SK-N-DZ (cell line): ENCODE measurements at regions not wholly inside any gene's neighbourhood (a gene's known extent, or its start where the extent isn't known, plus 50 kb on each side); places are given as distances from the start of the nearest gene placed in this dataset.
"Not testable (repeated sequence)": the region's sequence is repeated elsewhere in the genome, so short reads cannot be mapped to it uniquely, and the experiment has no call there.

Source experiments
- DNase-seq: peaks from one replicate; pipeline ENCODE4 v3.0.0-alpha.2; 2015; ENCODE audit warnings: low spot score

- no peak for DNase-seq
Measured at GRCh38 chr1:243996223-243996622, 54.9 kb upstream of the ZBTB18 start.

DNA sequence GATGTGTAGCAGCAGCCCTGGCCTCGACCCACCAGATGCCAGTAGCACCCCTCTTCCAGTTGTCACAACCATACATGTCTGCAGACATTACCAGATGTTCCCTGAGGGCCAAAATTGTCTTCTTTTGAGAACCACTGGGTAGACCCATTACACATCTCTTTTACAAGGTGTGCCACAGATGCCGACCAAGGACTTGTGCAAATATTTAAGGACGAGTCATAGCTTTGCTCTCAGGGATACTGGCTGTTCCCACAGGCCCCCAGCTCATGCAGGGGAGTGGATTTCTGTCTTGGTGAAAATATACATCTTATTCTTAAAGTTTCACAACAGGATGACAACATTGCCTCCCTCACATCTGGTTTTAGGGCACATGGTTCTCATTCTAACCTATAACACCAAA lies 59.4 kb upstream of the ZBTB18 start:
- no peak for DNase-seq

DNA sequence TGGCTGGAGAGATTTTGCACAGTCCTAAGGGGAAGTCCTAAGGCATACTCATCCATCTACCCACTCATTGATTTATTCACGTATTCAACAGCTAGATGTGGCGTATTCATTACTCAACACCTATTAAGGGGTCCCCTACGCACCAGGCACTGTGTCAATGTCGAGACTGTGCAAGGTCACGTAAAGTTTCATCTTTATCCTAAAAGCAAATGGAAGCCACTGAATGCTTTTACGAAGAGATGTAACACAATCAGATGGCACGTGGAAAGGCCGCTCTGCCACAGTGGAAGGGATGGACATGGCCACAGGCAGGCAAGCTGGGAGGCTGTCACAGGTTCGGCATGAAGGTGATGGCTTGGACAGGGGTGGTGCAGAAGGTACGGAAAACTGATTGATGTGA lies 66.3 kb upstream of the ZBTB18 start:
- no peak for DNase-seq

DNA sequence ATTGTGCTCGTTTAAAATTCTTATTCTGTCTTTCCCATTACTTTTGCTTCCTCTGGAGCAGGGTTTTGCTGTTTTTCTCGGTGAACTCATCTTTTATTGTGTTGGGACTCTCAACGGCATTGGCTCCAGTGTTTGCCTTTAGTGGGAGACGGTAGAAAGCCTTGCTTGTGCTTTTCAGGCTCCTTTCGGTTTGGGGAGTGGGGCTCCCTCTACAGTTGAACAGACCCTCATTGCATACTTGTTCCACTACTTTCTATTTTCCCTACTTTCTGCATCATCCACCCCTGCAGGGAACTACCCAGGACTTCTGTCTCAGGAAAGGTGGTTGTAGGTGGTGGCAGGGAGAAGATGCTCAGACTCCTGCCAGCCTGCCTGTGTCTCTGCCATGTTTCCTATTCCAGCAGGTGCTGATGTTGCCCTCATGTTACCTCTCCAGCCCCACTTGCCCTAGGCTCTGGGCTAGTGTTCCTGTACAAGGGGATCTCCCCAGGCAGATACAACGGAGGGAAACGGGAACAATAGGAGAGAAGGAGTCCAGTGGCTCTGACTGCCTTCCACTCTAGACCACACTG lies 68.5 kb upstream of the ZBTB18 start:
- peak; percentile 29 for DNase-seq

GRCh38 chr1:243980471-243980870 lies 70.6 kb upstream of the ZBTB18 start:
- no peak for DNase-seq

DNA sequence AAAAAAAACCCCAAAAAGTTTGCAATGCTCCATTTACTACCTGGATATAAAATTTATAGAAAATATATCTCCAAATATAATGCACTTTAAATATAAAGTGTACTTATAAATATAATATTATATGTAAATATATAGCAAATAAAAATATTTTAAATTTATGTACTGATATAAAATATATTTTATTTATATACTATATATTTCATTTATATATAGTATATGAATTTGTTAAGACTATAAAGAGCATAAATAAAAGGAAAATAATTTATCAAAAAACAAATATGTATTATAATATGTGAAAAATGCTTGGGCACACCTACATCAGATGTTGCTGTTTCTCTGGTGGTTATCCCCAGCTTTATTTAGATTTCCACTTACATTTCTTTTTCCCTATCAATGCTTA lies 71.0 kb upstream of the ZBTB18 start:
- DNase-seq = no peak

DNA sequence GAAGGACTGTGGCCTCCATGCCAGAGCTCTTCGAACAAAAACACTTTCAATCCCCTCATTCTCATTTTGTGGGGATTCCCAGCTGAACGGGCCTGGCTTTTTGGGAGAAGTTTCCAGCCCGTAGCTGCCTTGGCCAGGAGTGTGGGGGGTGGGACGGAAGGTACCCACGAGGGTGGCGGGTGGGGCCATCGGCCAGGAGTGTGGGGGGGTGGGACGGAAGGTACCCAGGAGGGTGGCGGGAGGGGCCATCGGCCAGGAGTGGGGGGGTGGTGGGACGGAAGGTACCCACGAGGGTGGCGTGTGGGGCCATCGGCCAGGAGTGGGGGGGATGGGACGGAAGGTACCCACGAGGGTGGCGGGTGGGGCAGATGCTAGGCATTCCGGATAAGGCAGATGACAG lies 71.7 kb upstream of the ZBTB18 start:
- DNase-seq = no peak

DNA sequence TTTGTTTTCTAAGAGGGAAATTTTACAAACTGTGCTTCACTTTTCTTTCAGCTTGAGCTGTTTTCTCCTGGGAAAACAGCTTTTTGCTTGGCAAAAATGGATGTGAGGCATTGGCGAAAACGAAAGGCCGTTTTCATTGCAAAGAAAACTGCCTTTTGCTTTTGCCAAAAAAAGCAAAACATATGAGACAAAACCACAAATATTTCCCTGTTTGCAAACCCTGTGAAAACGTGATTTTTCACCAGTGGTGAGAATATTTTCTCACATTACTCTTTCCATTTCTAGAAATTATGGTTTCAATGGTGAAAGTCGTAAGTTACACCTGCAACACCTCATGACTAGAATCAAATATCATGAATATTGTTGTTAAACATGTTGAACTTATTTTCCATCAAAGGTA lies 74.0 kb upstream of the ZBTB18 start:
- DNase-seq = no peak

GRCh38 chr1:243974451-243975292 lies 76.4 kb upstream of the ZBTB18 start:
- DNase-seq = peak; percentile 99

DNA sequence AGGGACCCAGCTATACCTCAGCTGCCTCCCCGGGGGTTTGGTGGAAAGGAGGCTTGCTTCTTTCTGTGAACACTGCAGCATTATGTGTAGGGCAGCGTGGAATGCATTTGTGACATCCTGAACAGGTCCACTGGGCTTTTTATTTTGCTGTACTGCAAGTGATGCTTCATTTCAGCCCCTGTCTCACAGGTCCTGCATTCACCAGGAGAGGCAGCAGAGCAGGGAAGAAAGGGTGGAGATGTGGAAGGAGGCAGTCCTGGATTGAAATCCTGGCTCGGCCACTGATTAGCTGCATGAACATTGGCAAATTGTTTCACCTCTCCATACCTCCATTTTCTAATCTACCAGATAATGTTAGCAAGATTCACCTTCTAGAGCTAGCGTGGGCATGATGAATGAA lies 77.9 kb upstream of the ZBTB18 start:
- peak; percentile 45 for DNase-seq

DNA sequence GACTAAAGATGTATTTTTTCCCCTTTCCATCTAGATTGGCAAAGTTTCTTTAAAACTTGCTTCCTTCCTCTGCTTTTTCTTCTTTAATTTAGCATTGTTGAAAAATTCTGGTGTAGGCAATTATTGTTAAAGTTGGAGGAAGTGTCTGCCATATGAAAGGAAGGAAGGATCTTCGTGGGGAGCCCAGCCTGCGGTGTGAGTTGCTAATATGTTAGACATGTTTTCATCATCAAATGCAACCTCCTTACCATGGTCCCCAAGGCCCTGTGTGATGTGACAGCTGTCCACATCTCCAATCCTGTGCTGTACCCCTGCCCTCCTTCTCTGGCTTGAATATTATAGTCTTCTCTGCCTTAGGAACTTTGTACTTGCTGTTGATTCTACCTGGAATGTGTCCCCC lies 81.0 kb upstream of the ZBTB18 start:
- DNase-seq = no peak

DNA sequence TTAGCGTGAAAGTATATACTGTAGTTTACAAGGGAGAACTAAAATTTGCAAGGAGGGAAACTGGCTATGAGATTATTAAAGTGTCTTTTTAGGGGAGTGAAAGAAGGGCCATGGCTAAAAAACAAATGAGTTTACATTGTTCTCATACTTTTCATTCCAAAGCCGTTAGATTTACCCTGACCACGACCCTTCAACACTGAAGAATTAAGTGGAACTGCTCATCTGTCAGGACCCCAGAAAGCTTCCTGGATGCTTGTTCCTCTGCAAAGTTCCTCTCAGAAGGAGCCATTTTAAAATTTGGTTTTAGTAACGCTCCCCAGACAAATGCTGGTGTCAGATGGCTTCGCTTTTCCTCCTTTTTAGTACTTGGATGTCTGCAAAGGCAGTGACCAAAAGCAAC lies 82.7 kb upstream of the ZBTB18 start:
- DNase-seq = no peak

DNA sequence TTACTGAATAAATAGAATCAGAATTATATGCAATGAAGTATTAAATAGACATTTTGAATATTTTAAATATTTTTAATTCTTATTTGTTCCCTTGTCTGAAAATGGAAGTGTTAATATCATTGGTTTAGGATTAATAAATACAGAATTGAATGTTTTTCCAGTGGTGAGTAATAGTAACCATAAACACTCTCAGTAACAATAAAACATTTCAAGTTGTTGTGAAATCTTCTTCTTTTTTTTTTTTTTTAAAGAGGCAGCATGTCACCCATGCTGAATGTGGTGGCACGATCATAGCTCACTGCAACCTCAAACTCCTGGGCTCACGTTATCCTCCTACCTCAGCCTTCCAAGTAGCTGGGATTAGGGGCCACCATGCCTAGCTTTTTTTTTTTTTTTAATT lies 86.2 kb upstream of the ZBTB18 start:
- DNase-seq = no peak

DNA sequence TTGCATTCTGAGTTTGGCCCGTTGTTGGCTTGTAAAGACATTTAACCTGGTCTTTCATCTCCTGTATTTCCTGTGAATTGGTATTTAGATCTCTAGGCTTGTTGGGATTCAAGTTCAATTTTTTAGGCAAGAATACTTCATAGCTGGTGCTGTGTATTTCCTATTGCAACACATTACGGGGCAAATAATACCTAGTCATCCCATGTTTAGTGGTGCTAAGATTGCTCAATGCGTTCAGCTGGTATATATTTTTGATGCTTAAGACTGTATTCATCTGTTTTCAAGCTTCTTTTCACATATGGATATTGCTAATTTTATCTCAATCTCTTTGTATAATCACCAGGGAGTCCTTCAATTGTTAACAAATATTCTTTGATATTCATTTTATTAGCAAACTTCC lies 87.5 kb upstream of the ZBTB18 start:
- DNase-seq = no peak

DNA sequence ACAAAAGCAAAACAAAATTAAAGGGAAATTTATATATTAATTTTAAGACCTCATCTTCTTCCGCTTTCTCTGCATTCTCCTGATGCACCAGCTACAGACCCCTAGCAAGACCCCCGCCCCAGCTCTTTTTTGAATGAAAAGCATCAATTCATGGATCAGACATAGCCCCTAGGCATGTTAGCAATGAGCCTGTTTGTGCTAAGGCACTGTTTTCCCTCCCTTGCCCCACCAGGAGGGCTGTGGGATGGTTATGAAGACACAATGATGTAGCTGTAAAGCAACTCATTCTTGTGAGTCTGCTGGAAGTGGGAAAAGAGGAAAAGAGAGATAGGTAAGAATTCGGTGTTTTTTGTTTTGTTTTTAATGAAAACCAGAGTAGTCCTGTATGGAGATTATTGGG lies 88.5 kb upstream of the ZBTB18 start:
- DNase-seq = no peak

GRCh38 chr1:243959998-243960397 lies 91.1 kb upstream of the ZBTB18 start:
- DNase-seq = no peak

- no peak for DNase-seq
Measured at GRCh38 chr1:243957141-243957540, 93.9 kb upstream of the ZBTB18 start.

DNA sequence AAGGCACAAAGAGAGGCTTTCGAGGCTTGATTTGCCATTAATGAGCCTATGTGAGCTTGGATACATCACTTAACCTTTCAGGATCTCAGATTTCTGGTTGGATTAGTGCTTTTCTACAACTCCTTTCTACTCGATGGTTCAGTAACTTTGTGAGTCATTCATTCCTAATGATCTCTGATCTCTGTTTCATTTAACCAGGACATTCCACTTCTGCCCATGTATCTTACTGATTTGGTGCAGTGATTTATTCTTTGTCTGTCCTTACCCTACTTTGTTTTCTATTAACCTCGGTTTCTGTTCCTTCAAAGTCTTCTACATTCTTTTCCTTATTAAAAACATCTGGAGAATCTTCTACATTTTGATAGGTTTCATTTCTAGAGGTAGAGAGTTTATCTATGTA lies 94.6 kb upstream of the ZBTB18 start:
- no peak for DNase-seq

DNA sequence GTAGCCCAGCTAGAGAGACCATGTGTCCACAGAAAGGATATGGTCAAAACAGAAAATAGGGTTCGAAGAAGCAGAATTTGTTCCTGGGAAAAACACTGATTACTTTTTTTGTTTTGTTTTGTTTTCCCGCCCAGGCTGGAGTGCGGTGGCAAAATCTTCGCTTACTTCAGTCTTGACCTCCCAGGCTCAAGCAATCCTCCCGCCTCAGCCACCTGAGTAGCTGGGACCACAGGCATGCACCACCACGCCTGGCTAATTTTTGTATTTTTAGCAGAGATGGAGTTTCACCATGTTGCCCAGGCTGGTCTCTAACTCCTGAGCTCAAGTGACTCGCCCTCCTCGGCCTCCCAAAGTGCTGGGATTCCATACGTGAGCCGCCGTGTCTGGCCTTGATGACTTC lies 99.9 kb upstream of the ZBTB18 start:
- not testable (repeated sequence) for DNase-seq

DNA sequence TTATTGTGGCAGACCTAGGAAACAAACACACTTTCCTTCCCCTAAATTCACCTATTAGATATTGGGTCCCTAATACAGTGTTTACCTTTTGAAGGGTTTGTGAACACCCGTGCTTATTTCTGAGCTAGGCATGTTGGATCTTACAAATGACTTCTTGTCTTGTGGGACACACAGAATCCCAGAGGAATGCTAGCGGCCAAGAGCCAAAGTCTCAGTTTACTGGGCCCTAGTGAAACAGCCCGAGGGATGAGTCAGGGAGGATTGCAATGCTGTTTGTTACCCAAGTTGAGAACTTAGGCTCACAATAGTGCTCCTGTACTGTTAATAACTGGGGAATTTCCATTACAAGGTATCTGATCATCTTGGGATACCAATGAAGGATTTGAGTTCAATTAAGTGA lies 100.1 kb upstream of the AKT3 start:
- no peak for DNase-seq

GRCh38 chr1:243946946-243947345 lies 96.9 kb upstream of the AKT3 start:
- no peak for DNase-seq

GRCh38 chr1:243946253-243946652 lies 96.2 kb upstream of the AKT3 start:
- DNase-seq = no peak

DNA sequence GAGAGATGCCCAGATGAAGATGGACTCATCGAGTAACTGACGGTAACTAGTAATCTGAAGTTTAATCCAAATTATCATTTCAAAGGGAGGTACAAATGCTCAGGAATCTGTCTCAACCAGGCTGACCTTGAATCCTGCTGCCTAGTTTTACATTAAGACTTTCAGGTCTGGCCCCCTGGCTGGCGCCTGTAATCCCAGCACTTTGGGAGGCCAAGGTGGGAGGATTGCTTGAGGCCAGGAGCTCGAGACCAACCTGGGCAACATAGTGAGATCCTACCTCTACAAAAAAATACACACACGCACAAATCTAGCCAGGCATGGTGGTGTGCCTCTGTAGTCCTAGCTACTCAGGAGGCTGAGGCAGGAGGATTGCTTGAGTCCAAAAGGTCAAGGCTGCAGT lies 95.7 kb upstream of the AKT3 start:
- DNase-seq = no peak
